PFSK-1 (cell line): ENCODE measurements at regions not wholly inside any gene's neighbourhood (a gene's known extent, or its start where the extent isn't known, plus 50 kb on each side); places are given as distances from the start of the nearest gene placed in this dataset.

Source experiments
- POLR2AphosphoS5 ChIP-seq: IDR thresholded peaks from 2 replicates; pipeline ENCODE4 v1.6.1; 2012; ENCODE audit warnings: low read depth, mild to moderate bottlenecking, control low read depth, low read length, moderate library complexity
- TAF1 ChIP-seq: IDR thresholded peaks from 2 replicates; pipeline ENCODE4 v1.6.1; 2012; ENCODE audit warnings: low read length, control low read depth, borderline replicate concordance; ENCODE audit not compliant: insufficient read depth
- TF ChIP-seq, protein P1 (sequence below), 2 experiments: IDR thresholded peaks; 2 replicates each; pipeline versions ENCODE4 v1.6.1 to v1.8.0; 2011 to 2012; ENCODE audit warnings: low read depth in 2 of 2, low read length in 2 of 2, control low read depth in 1 of 2, inconsistent platforms in 1 of 2, mild to moderate bottlenecking in 1 of 2, moderate library complexity in 1 of 2; ENCODE audit not compliant: insufficient read depth in 1 of 2

DNA sequence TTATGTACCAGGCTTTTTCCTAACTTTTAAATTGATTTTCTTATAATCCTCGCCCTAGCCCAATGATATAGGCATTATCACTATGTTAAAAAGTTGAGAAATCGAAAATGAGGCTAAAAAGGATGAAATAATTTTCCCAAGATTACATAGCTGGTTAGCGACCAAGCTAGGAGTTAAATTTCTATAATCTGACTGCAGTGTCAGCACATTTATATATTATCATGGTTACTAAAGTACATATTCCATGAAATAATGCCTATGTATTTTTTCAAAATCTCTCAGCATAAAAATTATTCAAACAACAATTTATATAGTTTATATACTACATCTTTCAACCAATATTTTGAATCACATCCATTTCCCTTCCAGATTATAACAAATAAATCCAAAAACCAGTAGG, 317.3 kb upstream of the TFPI start:
- TF ChIP-seq POLR2AphosphoS5 (no peak), TAF1 (no peak)
- TF ChIP-seq, protein P1, sequence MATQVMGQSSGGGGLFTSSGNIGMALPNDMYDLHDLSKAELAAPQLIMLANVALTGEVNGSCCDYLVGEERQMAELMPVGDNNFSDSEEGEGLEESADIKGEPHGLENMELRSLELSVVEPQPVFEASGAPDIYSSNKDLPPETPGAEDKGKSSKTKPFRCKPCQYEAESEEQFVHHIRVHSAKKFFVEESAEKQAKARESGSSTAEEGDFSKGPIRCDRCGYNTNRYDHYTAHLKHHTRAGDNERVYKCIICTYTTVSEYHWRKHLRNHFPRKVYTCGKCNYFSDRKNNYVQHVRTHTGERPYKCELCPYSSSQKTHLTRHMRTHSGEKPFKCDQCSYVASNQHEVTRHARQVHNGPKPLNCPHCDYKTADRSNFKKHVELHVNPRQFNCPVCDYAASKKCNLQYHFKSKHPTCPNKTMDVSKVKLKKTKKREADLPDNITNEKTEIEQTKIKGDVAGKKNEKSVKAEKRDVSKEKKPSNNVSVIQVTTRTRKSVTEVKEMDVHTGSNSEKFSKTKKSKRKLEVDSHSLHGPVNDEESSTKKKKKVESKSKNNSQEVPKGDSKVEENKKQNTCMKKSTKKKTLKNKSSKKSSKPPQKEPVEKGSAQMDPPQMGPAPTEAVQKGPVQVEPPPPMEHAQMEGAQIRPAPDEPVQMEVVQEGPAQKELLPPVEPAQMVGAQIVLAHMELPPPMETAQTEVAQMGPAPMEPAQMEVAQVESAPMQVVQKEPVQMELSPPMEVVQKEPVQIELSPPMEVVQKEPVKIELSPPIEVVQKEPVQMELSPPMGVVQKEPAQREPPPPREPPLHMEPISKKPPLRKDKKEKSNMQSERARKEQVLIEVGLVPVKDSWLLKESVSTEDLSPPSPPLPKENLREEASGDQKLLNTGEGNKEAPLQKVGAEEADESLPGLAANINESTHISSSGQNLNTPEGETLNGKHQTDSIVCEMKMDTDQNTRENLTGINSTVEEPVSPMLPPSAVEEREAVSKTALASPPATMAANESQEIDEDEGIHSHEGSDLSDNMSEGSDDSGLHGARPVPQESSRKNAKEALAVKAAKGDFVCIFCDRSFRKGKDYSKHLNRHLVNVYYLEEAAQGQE (IDR thresholded peaks at IDR 0.05; ENCODE audit: insufficient read depth in 1 of 2, low read depth in 2 of 2, low read length in 2 of 2), result no peak
